Nephron (organoid): ENCODE measurements at regions not wholly inside any gene's neighbourhood (a gene's known extent, or its start where the extent isn't known, plus 50 kb on each side); places are given as distances from the start of the nearest gene placed in this dataset.

Experiments
- H3K27ac Mint-ChIP-seq, 3 experiments: 2 replicates each; pipeline ENCODE4 v1.8.0; 2020; ENCODE audit warnings: mixed read lengths in 3 of 3, mild to moderate bottlenecking in 2 of 3, moderate library complexity in 1 of 3
- H3K27me3 Mint-ChIP-seq: 2 replicates; pipeline ENCODE4 v1.8.0; 2021; ENCODE audit warnings: low read depth, mild to moderate bottlenecking, moderate library complexity, mixed read lengths
- H3K36me3 Mint-ChIP-seq: 2 replicates; pipeline ENCODE4 v1.8.0; 2020; ENCODE audit warnings: low read depth, mixed read lengths
- H3K4me1 Mint-ChIP-seq: 2 replicates; pipeline ENCODE4 v1.8.0; 2020; ENCODE audit warnings: mixed read lengths
- H3K4me3 Mint-ChIP-seq, 3 experiments: 2 replicates each; pipeline ENCODE4 v1.8.0; 2020; ENCODE audit warnings: mild to moderate bottlenecking in 3 of 3, mixed read lengths in 3 of 3, moderate library complexity in 2 of 3
- H3K9me3 Mint-ChIP-seq: 2 replicates; pipeline ENCODE4 v1.8.0; 2020; ENCODE audit warnings: mixed read lengths
- TF ChIP-seq, protein P1 (sequence below), 3 experiments: fragments of 200-600 bp; sonication (generic); IDR thresholded peaks; one replicate each; pipeline ENCODE4 v1.5.0; 2021; ENCODE audit warnings: antibody characterized with exemption in 3 of 3; ENCODE audit not compliant: unreplicated experiment in 3 of 3

DNA sequence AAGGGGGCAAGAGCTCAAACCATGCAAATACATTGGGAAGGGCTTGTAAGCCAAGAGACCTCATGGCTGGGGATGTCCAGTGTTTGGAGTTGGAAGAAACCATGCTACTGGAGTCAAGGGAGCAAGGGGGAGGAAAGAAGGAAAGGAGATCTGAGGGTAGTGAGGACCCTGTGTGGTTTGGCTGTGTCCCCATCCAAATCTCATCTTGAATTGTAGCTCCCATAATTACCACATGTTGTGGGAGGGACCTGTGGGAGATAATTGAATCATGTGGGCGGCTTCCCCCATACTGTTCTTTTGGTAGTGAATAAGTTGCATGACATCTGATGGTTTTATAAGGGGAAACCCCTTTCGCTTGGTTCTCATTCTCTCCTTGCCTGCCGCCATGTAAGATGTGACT lies 56.5 kb upstream of the ADRB1 start:
- peaks cover 6% of the 10 kb centered on the region for H3K4me1 Mint-ChIP-seq
- no peak overlapping the region for H3K4me3 Mint-ChIP-seq
- no peak overlapping the region for H3K27ac Mint-ChIP-seq

DNA sequence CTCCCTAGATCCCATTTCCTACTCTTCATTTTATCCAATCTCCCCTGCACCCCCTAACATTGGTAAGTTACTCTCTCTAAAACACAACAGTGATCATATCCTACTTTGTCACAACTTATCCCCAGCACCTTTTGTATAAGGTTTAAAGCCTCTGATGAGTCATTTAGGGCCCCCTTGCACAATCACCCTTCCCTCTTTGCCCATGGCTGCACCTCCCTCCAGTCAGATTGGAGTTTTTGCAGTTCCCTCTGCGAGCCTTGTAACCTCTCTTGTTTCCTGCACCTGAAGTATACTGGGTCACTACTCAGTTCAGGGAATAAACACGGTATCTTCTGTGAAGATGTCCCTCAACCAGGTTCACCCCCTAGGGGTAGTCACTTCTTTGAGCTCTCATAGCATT lies 55.9 kb upstream of the ADRB1 start:
- Mint-ChIP-seq H3K9me3 (no peaks in the 10 kb centered on the region), H3K4me3 (no peak overlapping the region), H3K27me3 (peaks cover 19% of the 10 kb centered on the region), H3K27ac (no peak overlapping the region), H3K36me3 (no peaks in the 10 kb centered on the region), H3K4me1 (peaks cover 6% of the 10 kb centered on the region)
- TF ChIP-seq, protein P1, sequence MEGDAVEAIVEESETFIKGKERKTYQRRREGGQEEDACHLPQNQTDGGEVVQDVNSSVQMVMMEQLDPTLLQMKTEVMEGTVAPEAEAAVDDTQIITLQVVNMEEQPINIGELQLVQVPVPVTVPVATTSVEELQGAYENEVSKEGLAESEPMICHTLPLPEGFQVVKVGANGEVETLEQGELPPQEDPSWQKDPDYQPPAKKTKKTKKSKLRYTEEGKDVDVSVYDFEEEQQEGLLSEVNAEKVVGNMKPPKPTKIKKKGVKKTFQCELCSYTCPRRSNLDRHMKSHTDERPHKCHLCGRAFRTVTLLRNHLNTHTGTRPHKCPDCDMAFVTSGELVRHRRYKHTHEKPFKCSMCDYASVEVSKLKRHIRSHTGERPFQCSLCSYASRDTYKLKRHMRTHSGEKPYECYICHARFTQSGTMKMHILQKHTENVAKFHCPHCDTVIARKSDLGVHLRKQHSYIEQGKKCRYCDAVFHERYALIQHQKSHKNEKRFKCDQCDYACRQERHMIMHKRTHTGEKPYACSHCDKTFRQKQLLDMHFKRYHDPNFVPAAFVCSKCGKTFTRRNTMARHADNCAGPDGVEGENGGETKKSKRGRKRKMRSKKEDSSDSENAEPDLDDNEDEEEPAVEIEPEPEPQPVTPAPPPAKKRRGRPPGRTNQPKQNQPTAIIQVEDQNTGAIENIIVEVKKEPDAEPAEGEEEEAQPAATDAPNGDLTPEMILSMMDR (IDR thresholded peaks at IDR 0.05; ENCODE audit: unreplicated experiment in 3 of 3), result no peak

More for the DNA sequence above, 56.5 kb upstream of the ADRB1 start:
- peaks cover 16% of the 10 kb centered on the region for H3K27me3 Mint-ChIP-seq
- no peaks in the 10 kb centered on the region for H3K36me3 Mint-ChIP-seq
- TF ChIP-seq, protein P1 (IDR thresholded peaks at IDR 0.05; ENCODE audit: unreplicated experiment in 3 of 3), result no peak
- H3K9me3 Mint-ChIP-seq, result no peaks in the 10 kb centered on the region

DNA sequence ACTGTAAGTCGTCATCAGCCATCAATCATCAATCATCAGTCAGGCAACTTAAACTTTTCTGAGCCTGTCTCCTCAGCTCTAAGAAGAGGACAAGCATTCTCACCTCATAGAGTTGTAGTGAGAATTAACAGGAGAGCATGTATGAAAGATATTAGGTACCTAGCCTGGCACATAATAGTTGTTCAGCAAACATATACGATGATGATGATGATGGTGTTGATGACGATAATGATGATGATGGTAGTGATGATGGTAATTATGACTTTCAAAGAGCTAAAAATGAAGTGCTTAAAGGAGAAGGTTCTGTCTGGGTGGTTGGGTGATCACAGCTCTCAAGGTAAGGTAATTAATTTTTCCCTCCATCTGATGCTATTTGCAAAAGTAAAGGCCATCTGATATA lies 55.1 kb upstream of the ADRB1 start:
- Mint-ChIP-seq H3K4me3 (no peak overlapping the region), H3K36me3 (no peaks in the 10 kb centered on the region), H3K4me1 (peaks cover 6% of the 10 kb centered on the region), H3K27me3 (peaks cover 19% of the 10 kb centered on the region), H3K27ac (no peak overlapping the region), H3K9me3 (no peaks in the 10 kb centered on the region)
- TF ChIP-seq, protein P1 (IDR thresholded peaks at IDR 0.05; ENCODE audit: unreplicated experiment in 3 of 3), result no peak

DNA sequence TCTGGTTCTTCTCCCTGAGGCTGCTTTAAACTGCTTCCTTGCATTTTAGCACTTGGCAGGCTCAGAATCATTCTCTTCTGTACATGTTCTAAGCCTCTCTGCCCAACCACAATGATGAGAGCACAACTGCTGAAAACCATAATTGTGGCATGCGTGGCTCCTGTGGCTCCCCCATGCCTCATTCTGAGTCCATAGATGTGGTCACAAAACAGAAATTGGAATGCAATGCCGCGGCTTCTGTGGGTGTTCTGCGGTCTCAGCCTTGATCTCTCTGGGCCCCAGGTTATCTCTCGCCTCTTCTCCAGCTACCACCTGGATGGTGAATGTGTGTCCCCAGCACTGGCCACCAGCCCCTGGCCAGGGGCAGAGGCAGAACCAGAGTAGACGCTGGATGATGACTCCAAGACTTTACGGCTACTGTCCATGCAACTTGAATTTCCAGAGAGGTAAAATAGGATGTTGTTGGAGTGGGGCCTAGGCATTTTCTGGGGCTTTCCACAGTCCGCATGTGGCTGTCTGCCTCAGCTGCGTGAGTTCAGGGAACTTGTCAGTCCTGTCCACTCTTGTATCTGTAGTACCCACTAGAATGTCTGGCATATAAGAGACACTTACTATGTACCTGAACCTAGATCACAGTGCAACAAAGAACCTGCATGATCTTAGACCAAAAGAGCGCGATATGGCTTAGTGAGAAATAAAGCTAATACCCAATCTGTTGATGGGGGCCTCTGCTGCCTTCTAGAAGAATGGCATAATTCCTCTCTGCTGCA lies 52.4 kb upstream of the ADRB1 start:
- TF ChIP-seq, protein P1 (IDR thresholded peaks at IDR 0.05; ENCODE audit: unreplicated experiment in 3 of 3), result no peak
- H3K9me3 Mint-ChIP-seq, result no peaks in the 10 kb centered on the region
- H3K27me3 Mint-ChIP-seq, result peaks cover 23% of the 10 kb centered on the region
- H3K27ac Mint-ChIP-seq, result no peak overlapping the region
- H3K36me3 Mint-ChIP-seq, result no peaks in the 10 kb centered on the region
- H3K4me1 Mint-ChIP-seq, result no peaks in the 10 kb centered on the region
- H3K4me3 Mint-ChIP-seq, result no peak overlapping the region

DNA sequence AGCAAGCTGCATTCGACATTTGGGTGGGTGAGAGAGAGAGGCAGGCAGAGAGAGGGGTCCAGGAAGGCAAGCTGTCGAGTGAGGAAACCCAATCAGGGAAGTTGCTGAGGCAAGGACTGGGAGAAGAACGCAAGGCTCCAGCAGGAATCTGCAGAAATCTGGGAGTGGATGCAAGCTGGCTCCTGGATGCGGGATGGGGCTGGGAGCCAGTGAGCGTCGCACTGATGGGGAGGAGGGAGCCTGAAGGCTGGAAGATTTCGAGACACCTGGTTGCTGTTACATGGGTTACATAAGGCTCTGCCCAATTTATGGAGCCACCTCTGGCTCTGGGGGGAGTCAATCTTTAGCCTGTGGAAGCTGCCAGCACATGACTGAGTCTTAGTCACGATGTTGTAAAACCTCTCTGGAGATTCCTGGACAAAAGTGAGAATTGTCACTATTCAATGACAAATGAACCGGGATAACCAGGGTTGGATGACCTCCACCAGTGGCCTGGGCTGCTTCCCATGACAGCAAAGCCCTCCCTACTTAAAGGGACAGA lies 51.1 kb upstream of the ADRB1 start:
- TF ChIP-seq, protein P1 (IDR thresholded peaks at IDR 0.05; ENCODE audit: unreplicated experiment in 3 of 3), result no peak
- Mint-ChIP-seq H3K9me3 (no peaks in the 10 kb centered on the region), H3K4me1 (no peaks in the 10 kb centered on the region), H3K4me3 (no peak overlapping the region), H3K27ac (no peak overlapping the region), H3K27me3 (peaks cover 21% of the 10 kb centered on the region), H3K36me3 (no peaks in the 10 kb centered on the region)
